Stimulated activated CD8-positive, alpha-beta memory T cell treated with anti-CD3 and anti-CD28 coated beads, Interleukin-15, amount 100 ng/mL, for 4 hours (primary cell): ENCODE measurements at regions not wholly inside any gene's neighbourhood (a gene's known extent, or its start where the extent isn't known, plus 50 kb on each side); places are given as distances from the start of the nearest gene placed in this dataset.
A peak's percentile ranks its signal among the peaks of the same experiment; 100 is the strongest.

Experiments used
- DNase-seq, 2 donors: peaks; one replicate each; pipeline ENCODE4 v3.0.0-alpha.2; 2020; ENCODE audit warnings: low read depth in 2 of 2

DNA sequence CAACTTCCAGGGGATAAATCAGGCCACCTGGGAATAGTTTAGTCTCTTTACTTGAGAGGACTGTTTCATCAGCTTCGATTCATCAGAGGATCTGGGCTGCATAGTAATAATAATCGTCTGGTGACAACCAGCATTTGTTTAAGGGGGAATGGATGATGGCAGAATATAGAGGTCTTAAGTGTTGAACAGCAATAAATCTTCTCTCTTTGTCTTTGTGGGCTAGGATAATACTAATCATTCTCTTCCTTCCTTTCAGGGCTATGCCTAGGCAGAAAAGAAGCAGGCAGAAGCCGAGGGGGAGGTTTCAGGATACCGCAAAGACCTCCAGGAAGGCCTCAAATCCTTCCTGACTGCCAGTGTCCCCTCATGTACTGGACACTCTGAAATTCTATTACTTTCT lies 150.4 kb upstream of the GAREM1 start:
- no peak for DNase-seq

DNA sequence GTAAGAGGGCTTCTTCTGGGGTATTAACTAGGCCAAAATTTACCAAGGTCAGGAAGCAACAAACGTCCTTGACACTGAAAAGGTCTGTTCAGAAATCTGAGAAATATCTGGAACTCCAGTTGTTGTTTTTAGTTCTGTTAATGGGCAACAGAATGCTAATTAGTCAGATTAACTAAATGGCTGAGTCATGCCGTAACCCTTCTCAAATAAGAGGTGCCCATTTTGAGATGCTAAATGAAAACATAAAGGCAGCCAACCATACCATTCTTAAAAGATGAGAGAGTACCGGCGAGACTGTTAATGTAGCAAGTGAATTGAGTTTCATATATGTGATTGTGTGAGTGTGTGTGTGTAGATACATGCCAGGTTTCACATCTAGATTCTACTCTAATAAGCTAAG lies 147.9 kb upstream of the GAREM1 start:
- DNase-seq = no peak

DNA sequence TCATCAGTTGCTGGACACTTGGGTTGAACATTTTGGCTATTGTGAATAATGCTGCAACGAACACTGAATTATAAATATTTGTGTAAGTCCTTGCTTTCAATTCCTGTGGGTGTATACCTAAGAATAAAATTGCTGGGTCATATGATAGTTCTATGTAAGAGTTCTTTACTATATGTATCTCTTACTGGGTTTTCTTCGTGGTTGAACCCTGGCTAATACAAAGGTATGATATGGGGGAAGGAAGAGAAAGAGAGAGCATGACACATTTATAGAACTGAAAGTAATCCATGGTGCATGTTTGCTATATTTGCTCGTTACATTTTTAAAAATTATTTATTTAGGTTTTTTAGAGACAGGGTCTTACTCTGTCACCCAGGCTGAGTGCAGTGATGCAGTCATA lies 143.1 kb upstream of the GAREM1 start:
- no peak for DNase-seq

DNA sequence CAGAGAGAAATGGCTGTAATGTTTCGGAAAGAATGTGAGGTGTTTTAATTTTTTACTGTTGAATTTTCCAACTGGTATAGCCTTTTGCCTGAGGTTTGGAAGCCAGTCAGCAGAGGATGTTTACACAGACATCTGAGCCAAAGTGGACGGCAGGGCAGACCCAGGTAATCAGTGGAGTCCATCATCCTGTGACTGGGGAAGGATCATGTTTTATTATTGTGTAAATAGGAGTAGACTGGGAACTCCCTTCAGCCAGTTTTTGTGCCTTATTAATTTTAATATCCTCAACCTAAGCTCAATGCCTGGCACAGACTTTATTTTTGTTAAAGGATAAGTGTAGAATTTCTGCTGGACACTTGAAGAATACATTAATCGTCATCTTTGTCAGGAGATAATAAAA lies 142.0 kb upstream of the GAREM1 start:
- DNase-seq = no peak

DNA sequence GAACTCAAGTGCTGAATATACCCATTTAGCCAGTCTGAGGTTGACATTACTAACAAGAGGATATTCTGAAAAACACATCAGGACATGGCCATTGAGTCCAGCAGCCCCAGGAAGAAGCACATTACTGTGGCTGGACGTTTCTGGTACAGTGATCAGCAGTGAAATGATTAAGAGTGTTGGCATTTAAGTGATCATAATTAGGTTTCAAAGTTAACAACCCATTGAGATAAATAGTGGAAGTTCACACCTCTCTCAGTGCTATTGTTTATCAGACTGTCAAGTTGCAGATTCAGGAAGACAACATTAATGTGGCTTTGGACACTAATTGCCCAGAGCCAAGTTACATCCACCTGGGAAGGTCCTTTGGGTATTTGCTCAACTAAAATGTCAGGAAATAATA lies 139.5 kb upstream of the GAREM1 start:
- no peak for DNase-seq

DNA sequence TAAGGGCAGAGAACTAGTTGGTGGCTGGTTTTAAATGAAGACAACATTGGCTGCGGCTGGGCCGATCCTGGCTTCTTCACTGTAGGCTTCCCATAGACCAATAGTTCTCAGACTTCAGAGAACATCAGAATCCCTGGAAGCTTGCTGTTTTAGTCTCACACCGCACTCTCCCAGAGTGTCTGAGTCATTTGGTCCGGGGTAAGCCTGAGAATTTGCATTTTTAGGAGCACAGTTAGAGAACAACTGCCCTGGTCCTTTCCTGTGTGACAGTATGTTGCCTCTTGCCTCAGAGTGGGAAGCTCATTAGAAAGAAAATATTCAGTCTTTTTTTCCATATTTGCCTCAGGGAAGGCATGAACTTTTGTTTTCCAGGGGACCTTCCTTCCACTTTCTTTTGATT lies 137.1 kb upstream of the GAREM1 start:
- DNase-seq = no peak

DNA sequence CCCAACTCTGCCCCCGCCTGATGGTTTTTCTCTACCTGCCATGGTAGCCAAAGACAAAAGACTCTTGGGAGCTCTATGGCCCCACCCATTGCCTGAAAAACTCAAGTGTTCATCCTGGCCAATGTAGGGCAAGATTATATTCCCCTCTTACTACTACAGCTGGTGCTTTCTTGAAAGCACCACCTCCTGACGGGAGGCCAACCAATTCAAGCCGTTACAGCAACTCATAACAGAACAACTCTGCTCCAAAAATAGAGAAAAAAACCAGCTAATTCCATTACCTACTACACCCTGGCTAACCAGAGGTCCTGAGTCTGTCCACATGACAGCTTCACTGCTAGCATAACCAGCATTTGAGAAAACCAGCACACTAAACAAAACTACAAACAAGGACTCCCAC lies 127.5 kb upstream of the GAREM1 start:
- no peak for DNase-seq

DNA sequence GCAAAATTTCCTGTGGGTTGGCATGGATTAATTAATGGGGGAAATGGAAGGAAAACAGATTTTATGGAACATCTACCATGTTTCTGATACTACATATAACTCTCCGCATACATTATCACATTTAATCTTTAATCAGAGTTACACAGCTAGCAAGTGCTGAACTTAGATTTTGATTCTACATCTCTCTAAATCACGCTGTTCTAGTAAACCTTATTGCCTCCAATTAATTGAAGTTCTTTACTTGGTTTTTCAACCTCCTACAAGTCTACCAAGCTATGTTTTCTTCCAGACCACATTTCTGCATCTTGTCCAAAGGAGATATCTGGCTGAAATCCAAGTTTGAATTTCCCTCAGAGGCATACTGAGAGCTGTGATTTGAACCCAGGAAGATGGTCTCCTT lies 125.8 kb upstream of the GAREM1 start:
- no peak for DNase-seq

DNA sequence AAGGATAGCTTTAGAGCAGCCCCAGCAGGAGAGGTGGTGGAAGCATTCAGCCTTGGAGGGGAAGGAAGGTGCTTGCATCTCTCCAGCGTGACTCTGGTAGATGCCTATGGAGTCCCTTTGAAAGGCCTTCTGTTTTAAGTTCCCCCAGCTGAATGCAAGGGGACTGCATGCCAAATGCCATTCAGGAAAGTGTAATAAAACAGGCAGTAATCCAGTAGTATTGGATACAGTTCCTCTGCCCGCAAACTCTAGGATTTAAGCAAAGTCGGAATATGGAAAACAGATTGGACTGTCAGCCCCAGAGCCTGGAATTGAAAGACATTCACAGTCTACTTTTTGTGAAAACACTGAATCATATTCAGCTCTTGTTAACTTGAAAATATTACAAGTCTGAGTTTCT lies 125.2 kb upstream of the GAREM1 start:
- no peak for DNase-seq

DNA sequence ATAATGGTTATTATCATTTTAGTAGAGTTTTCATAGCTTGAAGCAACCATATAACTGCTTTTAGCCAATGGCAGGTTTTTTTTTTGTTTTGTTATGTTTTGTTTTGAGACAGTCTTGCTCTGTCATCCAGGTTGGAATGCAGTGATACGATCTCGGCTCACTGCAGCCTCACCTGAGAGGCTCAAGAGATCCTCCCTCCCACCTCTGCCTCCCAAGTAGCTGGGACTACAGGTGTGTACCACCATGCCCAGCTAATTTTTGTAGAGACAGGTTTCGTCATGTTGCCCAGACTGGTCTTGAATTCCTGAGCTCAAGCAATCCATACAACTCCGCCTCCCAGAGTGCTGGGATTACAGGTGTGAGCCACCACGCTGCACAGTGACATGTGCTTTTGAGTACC lies 117.5 kb upstream of the GAREM1 start:
- DNase-seq = no peak

DNA sequence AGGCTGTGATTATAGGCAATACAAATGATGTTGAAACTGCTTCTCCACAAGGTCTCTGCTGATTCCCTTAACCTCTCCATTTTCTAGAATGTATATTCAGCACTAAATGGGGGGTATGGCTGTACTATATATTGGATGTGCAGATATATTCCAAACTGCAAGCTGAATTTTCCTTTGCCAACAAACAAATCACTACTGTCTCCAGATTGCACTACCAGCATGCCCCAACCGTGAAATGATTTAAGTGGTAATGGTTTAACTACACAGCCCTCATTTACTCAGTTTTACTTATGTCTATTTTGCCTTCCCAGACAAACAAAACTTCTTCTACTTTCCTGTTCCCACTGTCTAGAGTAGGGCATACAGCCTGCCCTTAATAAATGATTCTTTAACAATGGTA lies 112.7 kb upstream of the GAREM1 start:
- no peak for DNase-seq

DNA sequence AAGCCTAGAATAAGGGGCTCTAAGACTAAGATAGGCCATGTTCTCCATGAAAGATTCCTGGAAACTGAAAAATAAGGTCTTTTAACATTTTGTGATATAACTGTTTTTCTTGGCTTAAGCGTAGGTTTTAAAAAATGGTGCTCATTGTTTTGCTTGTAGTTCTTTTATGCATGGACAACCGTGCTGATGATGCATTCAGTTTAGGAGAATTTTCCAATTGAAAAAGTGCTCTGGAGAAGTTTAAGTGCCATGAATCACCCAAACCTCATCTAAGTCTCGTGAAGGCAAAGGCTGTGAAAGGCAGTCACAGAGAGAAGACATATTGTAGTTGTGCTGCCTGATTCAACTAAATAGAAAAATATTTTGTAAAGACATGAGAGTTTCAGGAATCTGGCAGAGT lies 111.8 kb upstream of the GAREM1 start:
- DNase-seq = no peak

DNA sequence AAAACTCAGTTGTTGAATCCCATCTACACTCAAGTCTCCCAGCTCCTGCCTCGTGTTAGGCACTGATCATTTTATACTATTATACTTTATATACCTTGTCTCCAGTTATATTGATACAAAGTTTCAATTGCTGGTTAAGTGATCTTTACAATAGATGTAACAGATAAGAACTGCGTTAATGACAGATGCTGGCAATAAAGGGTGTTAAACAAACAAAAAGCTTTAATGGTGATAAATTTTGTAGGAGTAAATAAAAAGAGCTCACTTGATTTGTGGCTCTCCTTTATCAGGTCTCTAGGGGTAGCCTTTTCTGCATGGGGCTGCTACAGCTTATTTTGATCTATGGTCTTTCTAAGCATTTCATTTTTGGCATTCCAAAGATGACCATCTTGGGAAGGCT lies 106.9 kb upstream of the GAREM1 start:
- DNase-seq = no peak

DNA sequence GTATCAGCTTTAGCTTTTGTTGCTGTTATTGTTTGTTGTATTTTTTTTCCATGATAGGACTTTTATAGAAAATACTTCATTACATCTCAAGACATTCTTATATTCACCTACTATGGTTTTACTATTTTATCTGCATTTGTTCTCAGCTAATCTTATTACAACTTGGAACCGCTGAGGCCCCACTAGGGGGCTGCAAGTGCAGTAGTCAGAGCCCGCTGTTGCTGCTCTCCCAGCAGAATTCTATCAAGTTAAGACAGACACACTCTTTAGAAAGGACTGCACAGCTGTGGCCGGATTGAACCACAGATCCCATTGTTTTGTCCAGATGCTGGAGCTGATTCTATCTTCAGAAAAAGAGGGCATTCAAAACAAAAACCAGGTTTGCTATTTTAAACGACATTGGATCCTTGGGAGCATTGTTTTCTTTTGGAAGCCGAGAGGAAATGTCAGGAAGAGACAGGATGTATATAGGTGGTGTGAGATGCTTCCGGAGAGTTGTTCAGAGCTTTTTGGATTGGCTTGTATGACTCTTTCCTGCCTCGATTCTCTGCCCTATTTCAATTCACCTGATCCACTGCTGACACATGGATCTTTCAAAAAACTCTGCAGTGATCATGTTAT lies 105.7 kb upstream of the GAREM1 start:
- DNase-seq = no peak

DNA sequence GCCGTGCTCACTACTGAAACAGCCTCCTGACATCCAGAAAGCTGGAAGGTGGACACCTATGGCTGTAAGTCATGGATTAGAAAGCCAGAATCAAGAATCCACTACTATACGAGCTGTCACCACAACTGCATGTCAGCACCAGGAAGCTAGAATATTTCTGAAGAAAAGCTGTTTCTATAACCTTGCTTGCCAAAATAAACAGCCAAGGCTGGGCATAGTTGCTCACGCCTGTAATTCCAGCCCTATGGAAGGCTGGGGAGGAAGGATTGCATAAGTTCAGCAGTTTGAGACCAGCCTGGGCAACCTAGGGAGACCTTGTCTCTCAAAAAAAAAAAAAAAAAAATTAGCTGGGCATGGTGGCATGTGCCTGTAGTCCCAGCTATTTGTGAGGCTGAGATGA lies 96.3 kb upstream of the GAREM1 start:
- no peak for DNase-seq

DNA sequence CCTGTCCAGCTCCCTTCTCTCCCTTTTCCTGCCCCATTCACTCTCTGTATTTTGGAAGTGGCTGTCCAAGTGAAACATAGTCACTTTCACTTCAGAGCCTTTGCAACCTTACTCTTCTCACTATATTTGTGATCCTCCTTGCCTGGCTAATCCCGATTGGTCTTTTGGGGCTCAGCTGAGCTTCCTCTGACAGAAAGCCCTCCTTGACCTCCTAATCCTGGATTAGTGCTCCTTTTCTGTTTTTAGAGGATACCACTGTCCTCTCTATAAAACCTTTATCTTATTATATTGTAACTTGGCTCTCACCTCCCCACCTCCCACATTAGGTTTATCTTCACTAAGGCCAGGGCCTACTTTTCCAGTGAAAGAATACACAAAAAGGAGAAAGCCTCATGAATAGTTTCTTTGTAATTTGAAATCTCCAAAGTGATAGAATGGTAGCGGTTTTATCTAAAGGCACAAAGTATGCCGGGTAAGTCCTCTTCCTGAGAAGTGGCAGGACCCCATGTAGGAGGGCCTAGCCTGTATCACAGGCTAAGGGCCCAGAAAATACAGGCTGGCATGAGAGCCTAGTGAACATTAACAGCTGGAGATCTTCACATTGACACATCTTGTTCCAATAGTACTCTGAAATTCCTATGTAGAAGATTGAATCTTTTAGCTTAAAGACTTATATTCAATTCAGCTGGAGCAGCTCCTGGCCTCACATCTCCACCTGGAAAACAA lies 83.1 kb upstream of the GAREM1 start:
- no peak for DNase-seq

DNA sequence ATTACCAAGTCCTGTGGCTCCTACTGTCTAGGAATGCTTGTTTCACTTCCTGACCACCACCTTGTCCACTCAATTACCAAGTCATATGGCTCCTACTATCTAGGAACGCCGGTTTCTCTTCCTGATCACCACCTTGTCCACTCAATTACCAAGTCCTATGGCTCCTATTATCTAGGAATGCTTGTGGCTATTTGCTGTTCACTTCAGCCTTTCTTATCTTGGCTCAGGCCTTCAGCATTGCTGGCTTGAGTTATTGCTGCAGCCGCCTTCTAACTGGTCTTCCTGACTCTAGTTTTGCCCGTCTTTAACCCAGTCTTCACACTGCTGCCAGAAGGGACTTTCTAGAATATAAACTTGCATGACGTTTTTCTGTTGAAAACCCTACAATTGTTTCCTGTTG lies 82.5 kb upstream of the GAREM1 start:
- no peak for DNase-seq

DNA sequence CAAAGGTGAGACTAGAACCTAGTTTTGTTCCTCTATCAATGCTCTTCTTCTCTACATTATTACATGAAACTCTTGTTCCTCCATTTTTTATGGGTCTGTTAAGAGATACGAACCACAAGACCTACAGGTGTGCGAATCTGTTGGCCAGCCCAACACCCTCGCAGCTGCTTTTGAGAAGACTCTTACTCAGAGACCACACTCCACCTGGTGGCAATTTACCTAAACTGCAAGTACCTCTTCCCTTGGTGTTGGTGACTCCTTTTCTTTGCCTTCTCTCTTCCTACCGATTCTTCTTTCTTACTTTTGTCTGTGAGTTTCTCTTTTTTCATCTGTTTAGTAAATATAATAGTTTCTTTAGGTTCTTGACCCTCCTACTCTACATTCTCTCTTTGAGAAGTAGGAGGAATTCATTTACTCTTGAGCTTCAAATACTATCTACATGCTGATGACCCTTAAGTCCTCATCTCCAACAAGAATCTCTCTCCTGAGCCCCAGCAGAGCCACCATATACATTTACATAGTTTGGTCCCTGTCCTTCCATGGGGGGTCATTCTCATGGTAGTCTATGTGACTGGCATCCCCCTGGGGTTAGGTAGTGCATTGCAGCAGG lies 81.8 kb upstream of the GAREM1 start:
- peak in 1 of 2 donors; percentile 28 for DNase-seq

DNA sequence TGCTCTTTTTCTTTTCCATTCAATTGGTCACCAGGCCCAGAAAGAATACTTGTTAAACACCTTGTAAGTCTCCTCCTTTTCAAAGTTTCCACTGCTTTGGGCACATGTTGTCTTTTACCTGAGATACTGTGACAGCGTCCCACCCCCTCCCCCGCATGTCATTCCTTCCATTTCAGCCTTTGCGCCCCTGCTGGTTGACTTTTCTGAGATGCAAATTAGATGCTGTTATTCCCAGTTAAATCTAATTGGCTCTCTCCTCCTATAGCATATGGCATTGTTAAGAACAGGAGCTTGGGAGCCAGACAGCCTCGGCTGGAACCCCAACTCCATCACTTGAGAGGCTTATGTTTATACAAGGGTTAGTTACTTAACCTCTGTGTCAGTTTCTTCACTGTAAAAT lies 80.3 kb upstream of the GAREM1 start:
- DNase-seq = no peak

DNA sequence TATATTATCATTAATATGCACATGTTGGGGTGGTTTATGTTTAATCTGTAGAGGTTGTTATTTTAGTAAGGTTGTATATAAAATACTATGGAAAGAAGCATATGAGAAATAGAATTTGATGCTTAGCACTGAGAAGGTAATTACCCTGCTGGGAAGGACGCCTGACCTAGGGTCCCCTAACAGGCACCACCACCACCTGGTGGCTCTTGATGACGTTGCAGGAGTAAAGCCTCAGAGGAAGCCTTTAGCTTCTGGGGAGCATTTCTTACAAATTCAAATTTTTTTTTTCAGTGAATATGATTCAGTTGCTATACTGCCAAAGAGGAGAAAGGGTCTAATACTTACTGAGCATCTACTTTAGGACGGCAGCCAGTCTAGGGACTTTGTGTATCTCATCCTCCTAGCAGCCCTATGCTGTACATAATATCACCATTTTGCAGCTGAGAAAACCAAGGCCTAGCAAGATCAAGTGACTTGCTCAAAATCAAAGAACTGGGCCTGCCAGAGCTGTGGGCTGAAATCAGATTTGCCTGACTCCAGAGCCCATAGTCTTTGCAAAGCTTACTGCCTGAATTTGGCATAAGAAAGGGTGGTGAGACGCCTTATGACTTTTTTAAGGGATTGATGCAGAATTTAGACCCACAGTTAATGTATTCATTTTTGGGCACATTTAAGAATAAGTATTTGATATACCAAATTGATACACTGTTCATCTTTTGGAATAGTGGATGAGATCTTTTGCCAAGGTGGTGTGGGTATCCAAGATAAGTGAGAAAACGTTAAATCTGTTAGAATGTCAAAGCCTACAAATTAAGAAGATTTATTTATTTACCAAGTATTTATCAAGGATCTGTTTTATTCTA lies 78.8 kb upstream of the GAREM1 start:
- DNase-seq = no peak

DNA sequence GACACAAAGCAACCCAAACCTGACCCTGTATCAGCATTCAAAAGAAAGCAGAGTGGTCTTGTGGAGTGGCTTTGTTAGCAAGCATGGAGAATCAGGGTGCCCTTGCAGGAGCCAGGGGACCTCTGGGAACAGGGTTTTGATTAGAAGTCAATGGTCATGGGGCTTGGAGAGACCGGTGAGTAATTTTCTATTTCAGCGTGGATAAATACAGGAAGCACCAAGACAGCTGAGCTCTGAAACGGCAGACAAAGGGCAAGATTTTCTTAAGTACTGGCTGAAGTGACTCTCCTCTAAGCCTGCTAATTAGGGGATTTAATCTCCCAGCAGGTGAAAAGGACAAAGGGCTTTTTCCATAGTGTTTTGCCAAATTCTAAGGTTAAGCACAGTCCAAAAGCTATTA lies 78.0 kb upstream of the GAREM1 start:
- DNase-seq = no peak

DNA sequence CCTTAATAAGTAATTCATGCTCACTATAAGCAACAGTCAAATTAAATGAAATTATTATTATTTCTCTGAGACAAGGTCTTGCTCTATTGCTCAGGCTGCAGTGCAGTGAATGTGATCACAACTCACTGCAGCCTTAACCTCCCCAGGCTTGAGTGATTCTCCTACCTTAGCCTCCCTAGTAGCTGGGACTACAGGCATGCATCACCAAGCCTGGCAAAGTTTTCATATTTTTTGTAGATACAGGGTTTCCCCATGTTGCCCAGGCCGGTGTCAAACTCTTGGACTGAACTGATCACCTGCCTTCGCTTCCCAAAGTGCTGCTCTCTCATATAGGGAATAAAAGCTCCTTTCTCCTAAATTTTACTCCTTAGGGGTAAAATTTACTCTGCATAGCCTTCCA lies 74.9 kb upstream of the GAREM1 start:
- DNase-seq = no peak

DNA sequence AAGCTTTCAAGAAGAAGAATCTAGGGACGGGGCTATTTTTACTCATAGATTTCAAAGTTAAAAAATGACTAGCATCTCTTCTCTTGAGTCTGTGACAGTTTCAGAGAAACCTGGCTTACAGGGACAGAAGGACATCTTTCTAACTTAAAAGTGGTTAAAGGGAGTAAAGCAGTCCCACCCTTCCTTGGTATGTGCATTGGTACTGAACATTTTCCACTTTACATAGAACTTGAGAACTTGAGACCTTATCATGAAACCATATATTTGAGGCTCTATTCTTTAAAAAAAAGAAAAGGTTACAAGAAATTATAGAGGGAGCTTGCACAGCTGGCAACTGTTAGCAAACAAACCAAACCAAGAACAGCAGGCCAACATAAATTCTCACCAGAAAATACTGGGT lies 73.4 kb upstream of the GAREM1 start:
- no peak for DNase-seq
